HG03378 (cell line): ENCODE measurements at regions not wholly inside any gene's neighbourhood (a gene's known extent, or its start where the extent isn't known, plus 50 kb on each side); places are given as distances from the start of the nearest gene placed in this dataset.

Experiments
- ATAC-seq: cut with Tn5 transposase; IDR thresholded peaks from one replicate; pipeline ENCODE4 v1.9.1; 2021; ENCODE audit warnings: mild to moderate bottlenecking, moderate library complexity; ENCODE audit not compliant: unreplicated experiment

GRCh38 chr2:174669336-174669735, 71.7 kb upstream of the WIPF1 start:
- ATAC-seq, result no peak

GRCh38 chr2:174668075-174668474, 70.5 kb upstream of the WIPF1 start:
- ATAC-seq, result no peak

GRCh38 chr2:174667250-174667860, 69.8 kb upstream of the WIPF1 start:
- no peak for ATAC-seq

GRCh38 chr2:174666845-174667244, 69.2 kb upstream of the WIPF1 start:
- no peak for ATAC-seq

GRCh38 chr2:174666312-174666711, 68.7 kb upstream of the WIPF1 start:
- no peak for ATAC-seq

- ATAC-seq, result no peak
These were observed 66.6 kb upstream of the WIPF1 start for GRCh38 chr2:174664084-174664759.

- no peak for ATAC-seq
These were observed 65.9 kb upstream of the WIPF1 start for GRCh38 chr2:174663550-174663949.

- ATAC-seq, result no peak
These were observed 65.3 kb upstream of the WIPF1 start for GRCh38 chr2:174662859-174663258.

- ATAC-seq, result no peak
These were observed 64.9 kb upstream of the WIPF1 start for GRCh38 chr2:174662459-174662858.

- ATAC-seq, result no peak
These were observed 63.5 kb upstream of the WIPF1 start for GRCh38 chr2:174660984-174661675.

GRCh38 chr2:174659069-174659900, 61.7 kb upstream of the WIPF1 start:
- ATAC-seq, result no peak

GRCh38 chr2:174656676-174657176, 59.1 kb upstream of the WIPF1 start:
- ATAC-seq, result no peak

- no peak for ATAC-seq
These were observed 58.4 kb upstream of the WIPF1 start for GRCh38 chr2:174656035-174656434.

GRCh38 chr2:174654419-174654941, 56.9 kb upstream of the WIPF1 start:
- ATAC-seq, result no peak

GRCh38 chr2:174648896-174649295, 51.3 kb upstream of the WIPF1 start:
- ATAC-seq, result no peak
